GM12872 (cell line): ENCODE measurements at regions not wholly inside any gene's neighbourhood (a gene's known extent, or its start where the extent isn't known, plus 50 kb on each side); places are given as distances from the start of the nearest gene placed in this dataset.

Source experiments
- TF ChIP-seq, protein P1 (sequence below): IDR thresholded peaks from 3 replicates; pipeline ENCODE4 v1.5.1; 2011; ENCODE audit warnings: low read depth, mild to moderate bottlenecking, low read length, moderate library complexity; ENCODE audit not compliant: insufficient read depth

DNA sequence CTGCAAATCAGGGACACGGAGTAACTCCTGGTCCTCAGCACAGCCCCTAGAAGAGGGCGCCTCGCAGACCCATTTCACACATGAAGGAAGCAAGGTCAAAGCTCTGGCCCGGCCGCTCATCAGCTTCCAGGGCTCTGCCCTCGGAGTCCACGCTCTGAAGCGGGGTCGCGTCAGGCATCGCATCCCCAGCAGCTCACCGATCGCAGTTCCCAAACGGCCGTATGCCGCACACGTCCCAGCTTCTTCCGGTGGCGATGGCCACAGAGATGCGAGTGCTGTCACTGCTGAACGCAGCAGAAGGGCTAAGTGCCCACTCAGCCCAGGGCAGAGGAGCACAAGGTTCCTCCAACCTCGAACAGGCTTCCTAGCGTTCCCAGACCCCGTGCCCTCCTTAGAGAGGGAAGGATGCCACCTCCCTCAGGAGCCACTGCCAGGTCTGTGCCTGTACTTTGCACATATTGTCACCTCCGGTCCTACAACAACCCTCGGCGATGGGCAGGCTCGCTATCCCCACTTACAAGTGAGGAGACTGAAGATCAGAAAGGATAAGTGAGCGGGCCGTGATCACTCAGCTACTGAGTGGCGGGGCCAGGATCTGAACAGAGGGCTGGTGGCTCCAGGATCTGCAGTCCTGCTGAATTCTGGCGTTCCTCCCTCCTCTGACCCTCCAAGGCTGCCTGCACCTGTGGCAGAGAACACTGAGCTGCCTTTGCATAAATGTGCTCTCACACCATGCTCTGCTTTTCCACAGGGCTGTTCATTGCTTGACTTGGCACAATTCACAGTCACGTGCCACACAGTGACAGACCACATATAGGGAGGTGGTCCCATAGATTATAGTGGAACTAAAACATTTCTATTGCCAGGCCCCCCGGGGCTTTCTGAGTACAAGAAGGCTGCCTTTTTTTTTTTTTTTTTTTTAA, 71.4 kb downstream of the COPS8 start:
- TF ChIP-seq, protein P1, sequence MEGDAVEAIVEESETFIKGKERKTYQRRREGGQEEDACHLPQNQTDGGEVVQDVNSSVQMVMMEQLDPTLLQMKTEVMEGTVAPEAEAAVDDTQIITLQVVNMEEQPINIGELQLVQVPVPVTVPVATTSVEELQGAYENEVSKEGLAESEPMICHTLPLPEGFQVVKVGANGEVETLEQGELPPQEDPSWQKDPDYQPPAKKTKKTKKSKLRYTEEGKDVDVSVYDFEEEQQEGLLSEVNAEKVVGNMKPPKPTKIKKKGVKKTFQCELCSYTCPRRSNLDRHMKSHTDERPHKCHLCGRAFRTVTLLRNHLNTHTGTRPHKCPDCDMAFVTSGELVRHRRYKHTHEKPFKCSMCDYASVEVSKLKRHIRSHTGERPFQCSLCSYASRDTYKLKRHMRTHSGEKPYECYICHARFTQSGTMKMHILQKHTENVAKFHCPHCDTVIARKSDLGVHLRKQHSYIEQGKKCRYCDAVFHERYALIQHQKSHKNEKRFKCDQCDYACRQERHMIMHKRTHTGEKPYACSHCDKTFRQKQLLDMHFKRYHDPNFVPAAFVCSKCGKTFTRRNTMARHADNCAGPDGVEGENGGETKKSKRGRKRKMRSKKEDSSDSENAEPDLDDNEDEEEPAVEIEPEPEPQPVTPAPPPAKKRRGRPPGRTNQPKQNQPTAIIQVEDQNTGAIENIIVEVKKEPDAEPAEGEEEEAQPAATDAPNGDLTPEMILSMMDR = no peak

DNA sequence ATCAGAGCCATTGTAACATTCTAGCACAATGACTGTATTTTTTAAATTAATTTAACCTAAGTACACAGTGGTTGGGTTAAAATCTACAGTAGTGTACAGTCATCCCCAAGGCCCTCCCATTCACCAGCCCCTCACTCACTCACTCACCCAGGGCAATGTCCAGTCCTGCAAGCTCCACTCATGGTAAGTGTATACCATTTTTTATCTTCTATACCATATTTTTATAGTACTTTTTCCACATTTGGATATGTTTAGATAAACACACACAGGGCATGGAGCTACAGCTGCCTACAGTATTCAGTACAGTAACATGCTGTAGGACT, 72.1 kb downstream of the COPS8 start:
- TF ChIP-seq, protein P1 = no peak

DNA sequence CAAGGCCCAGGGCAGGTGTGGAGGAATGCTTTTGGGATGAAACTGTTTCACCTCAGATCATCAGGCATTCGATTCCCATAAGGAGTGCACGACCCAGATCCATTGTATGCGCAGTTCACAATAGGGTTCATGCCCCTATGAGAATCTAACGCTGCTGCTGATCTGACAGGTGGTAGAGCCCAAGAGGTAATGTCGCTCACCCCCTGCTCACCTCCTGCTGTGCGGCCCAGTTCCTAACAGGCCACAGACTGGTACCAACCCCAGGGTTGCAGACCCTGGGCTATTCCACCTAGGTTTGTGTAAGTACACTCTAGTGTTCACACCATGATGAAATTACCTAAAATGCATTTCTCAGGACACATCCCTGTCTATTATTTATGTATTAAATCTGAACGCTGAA, 72.5 kb downstream of the COPS8 start:
- TF ChIP-seq, protein P1 = no peak

DNA sequence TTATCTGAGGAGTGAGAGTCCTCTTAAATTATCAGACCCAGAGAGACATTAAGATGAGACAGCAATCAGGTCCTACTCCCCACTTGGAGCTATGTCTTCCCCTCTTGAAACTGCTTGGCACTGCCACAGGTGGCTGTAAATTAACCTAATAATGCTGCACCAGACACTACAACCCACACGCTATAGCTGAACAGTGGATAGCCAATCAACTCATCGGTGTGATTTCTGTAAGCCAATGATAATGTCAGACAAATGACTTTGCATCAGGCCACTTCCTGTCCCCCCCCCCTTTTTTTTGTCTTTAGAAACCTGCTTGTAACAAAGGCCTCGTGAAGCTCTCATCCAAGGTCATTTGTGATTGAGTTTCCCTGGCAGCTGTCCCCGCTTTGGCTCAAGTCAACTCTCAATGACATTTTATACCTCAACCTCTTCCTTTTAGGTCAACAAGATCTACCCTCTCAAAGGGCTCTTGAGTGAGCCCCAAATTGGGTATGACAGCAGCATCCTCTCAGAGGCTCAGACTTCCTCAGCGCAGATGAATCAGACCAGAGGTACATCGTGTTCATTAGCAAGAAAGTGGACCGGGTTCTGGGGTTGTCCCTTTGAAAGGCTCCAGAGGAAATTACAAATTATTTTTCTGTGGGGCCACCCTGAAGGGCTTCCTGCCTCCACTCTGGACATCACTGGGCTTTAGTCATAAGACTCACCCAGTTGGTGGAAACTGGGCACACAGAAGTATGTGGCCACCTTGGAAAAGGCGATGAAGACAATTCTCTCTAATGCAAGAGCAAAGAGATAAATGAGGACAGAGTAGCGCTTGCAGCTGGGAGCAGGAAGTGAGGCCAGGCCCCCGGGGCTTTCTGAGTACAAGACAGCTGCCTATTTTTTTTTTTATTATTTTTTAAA, 73.6 kb downstream of the COPS8 start:
- TF ChIP-seq, protein P1 = no peak

DNA sequence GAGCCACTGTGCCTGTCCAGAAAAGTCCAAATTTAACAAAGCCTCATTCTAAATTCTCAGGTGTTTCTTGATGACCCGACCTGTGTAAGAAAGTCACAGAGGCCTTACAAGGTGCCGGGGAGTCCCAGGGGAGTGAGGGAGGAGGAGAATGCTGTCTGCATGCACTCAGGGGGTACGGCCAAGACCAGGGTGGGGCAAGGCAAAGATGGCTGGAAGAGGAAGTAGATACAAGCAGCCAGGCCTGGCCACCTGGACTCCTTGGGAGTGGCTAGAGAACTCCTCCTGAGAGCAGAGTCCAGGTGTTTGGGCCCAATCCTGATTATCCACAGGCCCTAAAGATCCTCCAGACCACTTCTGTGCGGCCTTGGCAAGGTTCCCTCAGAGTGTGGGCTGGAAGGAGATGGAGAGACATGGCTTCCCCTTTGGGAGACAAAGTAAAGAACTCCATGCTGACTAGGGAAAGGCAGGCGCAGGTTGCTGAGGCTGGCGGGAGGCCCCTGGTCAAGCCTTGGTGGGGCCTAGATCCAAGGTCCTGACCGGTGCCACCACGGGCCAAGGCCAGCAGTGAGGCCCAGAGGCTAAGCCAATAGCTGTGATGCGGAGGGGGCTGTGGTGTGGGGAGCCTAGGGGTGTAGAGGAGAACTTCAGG, 74.7 kb downstream of the COPS8 start:
- TF ChIP-seq, protein P1 = no peak

DNA sequence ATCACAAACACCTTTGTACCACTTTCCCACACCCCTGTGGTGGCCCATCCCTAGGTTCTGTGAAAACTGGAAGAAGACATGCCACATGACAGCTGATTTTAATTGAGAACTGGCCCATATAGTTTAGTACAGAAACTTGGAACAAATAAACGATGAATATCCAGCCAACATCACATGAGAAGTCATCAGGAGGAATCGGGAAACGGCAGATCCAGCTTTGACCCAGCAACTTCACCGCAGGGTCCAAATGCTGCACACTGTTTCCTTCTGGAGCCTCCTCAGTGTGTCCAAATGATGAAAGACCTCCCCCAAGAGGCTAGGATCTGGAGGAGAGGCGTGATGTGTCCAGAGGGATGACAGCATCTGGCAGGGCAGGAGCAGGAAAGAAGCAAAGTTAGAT, 75.5 kb downstream of the COPS8 start:
- TF ChIP-seq, protein P1 = no peak

DNA sequence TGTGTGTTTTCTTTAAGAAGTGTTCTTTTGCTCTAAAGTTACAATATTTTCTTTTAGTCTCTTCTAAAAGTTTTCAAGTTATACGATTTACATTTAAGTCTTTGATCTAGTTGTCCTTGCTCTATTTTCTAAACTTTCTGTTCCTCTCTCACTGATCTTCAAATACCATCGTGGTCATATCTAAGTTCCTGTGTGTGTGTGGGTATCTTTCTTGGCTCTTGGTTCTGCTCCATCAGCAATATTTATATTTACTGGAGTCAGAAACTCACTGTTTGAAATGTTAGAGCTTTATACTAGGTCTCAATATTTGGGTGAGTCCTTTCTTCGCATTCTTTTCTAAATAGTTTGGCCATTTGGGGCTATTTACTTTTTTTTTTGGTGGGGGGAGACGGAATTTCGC, 77.3 kb downstream of the COPS8 start:
- TF ChIP-seq, protein P1 = no peak
